Brain microvascular endothelial cell (primary cell): ENCODE measurements at regions not wholly inside any gene's neighbourhood (a gene's known extent, or its start where the extent isn't known, plus 50 kb on each side); places are given as distances from the start of the nearest gene placed in this dataset.

Experiments
- DNase-seq: peaks from one replicate; pipeline ENCODE4 v3.0.0-alpha.2; 2020
- H3K27ac ChIP-seq: fragments of 250-450 bp; sonication (Bioruptor Pico); 2 replicates; pipeline ENCODE4 v1.5.1; 2020; ENCODE audit warnings: mild to moderate bottlenecking, moderate library complexity
- H3K27me3 ChIP-seq: fragments of 250-450 bp; sonication (Bioruptor Pico); replicated peaks from 2 replicates; pipeline ENCODE4 v1.5.1; 2020; ENCODE audit warnings: mild to moderate bottlenecking
- H3K36me3 ChIP-seq: fragments of 250-450 bp; sonication (Bioruptor Pico); replicated peaks from 2 replicates; pipeline ENCODE4 v1.5.1; 2020; ENCODE audit warnings: mild to moderate bottlenecking
- H3K4me3 ChIP-seq: 2 replicates; pipeline ENCODE4 v1.5.1; 2011; ENCODE audit warnings: low read depth, mild to moderate bottlenecking, control low read depth, low read length, moderate library complexity
- in situ Hi-C: cut with HindIII; loops from 2 replicates; pipeline ENCODE4 v1.10.0; 2017; ENCODE audit warnings: low sequenced_read_pairs, low pct_ligation_motif_present
- TF ChIP-seq, protein P1 (sequence below): IDR thresholded peaks from 2 replicates; pipeline ENCODE4 v1.5.1; 2011; ENCODE audit warnings: low read depth, mild to moderate bottlenecking, moderate library complexity, low read length, control low read depth, inconsistent platforms; ENCODE audit errors: missing control alignments

DNA sequence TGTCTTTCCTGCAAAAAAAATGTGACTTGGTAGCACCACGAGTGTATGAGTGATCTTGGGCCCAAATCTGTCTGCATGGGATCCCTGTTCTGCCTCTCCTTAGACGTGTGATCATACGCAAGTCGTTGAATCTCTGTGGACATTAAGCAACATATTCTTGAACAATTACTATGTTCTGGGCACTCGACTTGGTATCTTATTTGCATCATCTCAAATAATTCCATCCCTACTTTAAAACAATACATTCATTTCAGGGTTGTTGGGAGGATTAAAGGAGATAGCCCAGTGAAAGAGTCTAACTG, 145.4 kb upstream of the CPEB2 start:
- H3K27me3 ChIP-seq: no peaks in the 10 kb centered on the region
- no peak for DNase-seq
- no peaks in the 10 kb centered on the region for H3K36me3 ChIP-seq
- in situ Hi-C loops: no loop called here
- H3K27ac ChIP-seq: peak overlapping the region; percentile 88
- no peak overlapping the region for H3K4me3 ChIP-seq
- TF ChIP-seq, protein P1, sequence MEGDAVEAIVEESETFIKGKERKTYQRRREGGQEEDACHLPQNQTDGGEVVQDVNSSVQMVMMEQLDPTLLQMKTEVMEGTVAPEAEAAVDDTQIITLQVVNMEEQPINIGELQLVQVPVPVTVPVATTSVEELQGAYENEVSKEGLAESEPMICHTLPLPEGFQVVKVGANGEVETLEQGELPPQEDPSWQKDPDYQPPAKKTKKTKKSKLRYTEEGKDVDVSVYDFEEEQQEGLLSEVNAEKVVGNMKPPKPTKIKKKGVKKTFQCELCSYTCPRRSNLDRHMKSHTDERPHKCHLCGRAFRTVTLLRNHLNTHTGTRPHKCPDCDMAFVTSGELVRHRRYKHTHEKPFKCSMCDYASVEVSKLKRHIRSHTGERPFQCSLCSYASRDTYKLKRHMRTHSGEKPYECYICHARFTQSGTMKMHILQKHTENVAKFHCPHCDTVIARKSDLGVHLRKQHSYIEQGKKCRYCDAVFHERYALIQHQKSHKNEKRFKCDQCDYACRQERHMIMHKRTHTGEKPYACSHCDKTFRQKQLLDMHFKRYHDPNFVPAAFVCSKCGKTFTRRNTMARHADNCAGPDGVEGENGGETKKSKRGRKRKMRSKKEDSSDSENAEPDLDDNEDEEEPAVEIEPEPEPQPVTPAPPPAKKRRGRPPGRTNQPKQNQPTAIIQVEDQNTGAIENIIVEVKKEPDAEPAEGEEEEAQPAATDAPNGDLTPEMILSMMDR: no peak

DNA sequence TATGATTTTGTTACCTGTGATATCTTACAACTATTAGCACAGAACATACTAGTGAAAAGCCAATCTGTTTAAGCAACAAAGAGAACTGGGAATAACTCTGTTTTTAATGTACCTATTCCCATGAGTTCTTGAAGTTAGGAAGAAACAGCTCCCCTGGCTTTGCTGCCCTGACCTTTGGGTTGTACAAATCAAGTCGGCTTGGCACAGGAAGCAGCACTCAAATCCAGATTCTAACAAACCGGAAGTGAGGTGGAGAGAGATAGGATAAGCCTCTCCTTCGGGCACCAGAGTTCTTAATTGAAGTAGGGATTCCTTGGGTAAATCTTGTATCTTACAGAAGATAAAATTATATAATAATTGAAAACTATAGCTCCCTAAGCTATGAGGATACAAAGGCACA, 144.8 kb upstream of the CPEB2 start:
- in situ Hi-C loops: no loop called here
- TF ChIP-seq, protein P1: no peak
- no peaks in the 10 kb centered on the region for H3K27me3 ChIP-seq
- no peak overlapping the region for H3K4me3 ChIP-seq
- H3K36me3 ChIP-seq: no peaks in the 10 kb centered on the region
- DNase-seq: no peak
- peak overlapping the region; percentile 88 for H3K27ac ChIP-seq

GRCh38 chr4:14857981-14858380, 144.3 kb upstream of the CPEB2 start:
- in situ Hi-C loops: no loop called here
- H3K27me3 ChIP-seq: no peaks in the 10 kb centered on the region
- TF ChIP-seq, protein P1: no peak
- no peak for DNase-seq
- no peaks in the 10 kb centered on the region for H3K36me3 ChIP-seq
- no peak overlapping the region for H3K4me3 ChIP-seq
- H3K27ac ChIP-seq: no peak overlapping the region

GRCh38 chr4:14862891-14863290, 139.4 kb upstream of the CPEB2 start:
- in situ Hi-C loops: no loop called here
- no peak for DNase-seq
- H3K36me3 ChIP-seq: no peaks in the 10 kb centered on the region
- H3K4me3 ChIP-seq: peak overlapping the region; percentile 39
- no peak overlapping the region for H3K27ac ChIP-seq
- TF ChIP-seq, protein P1: no peak
- no peaks in the 10 kb centered on the region for H3K27me3 ChIP-seq

DNA sequence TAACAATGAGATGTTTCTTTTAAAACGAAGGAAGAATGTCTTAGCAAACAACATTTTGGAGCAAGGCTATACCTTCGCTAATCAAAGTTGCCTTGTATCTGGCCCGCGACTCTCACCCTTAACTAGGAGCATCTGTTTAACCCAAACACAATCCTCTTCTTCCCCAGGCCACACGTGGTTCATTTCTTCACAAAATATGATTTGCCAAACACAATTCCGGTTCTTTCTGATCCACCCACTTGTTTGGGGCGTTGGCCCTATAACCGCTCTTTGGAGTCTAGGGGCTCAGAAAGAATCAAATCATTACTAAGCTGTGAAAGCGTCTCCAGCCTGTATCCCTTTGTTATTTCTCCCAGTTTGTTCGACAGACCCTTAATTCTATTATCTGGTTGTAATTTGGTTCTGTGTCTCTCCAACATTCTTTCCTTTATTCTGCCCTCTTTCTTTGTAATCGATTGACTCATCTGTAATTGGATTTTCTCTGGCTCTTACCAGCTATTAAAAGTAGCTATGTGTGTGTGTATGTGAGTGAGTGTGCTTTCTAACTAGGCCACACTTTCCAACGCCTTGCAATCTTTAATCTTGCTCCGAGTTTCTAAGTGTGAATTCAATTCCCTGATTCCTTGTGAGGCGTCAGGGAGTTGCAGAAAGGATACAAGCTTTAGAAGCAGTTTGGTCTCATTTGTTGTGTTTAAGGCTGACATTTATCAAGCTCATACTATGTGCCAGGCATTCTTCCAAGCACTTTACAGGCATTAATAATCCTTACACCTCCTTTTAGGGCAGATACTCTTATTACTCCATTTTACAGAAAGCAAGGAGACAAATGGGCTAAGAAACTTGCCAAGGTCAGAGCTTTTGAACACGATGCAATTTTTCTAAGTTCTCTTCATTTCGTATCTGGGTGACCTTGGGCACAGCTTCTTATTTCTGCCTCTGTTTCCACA, 138.6 kb upstream of the CPEB2 start:
- H3K27ac ChIP-seq: no peak overlapping the region
- H3K4me3 ChIP-seq: no peak overlapping the region
- TF ChIP-seq, protein P1: no peak
- no peaks in the 10 kb centered on the region for H3K27me3 ChIP-seq
- in situ Hi-C loops: no loop called here
- DNase-seq: no peak
- H3K36me3 ChIP-seq: no peaks in the 10 kb centered on the region

- TF ChIP-seq, protein P1: no peak
- no peaks in the 10 kb centered on the region for H3K27me3 ChIP-seq
- H3K27ac ChIP-seq: no peak overlapping the region
- no peak for DNase-seq
- H3K4me3 ChIP-seq: no peak overlapping the region
- in situ Hi-C loops: no loop called here
- H3K36me3 ChIP-seq: no peaks in the 10 kb centered on the region
Observed at GRCh38 chr4:14864365-14865030, 137.8 kb upstream of the CPEB2 start.
